PC-9 (cell line): ENCODE measurements at regions not wholly inside any gene's neighbourhood (a gene's known extent, or its start where the extent isn't known, plus 50 kb on each side); places are given as distances from the start of the nearest gene placed in this dataset.

Experiments used
- EZH2 ChIP-seq: fragments of 200-600 bp; sonication (generic); IDR thresholded peaks from 2 replicates; pipeline ENCODE4 v1.8.0; 2017; ENCODE audit warnings: antibody characterized with exemption, low read depth
- TF ChIP-seq, protein P1 (sequence below): fragments of 200-600 bp; sonication (generic); conservative IDR thresholded peaks from 2 replicates; pipeline ENCODE4 v1.6.1; 2017; ENCODE audit warnings: mixed run types, antibody characterized with exemption, mild to moderate bottlenecking, moderate library complexity

DNA sequence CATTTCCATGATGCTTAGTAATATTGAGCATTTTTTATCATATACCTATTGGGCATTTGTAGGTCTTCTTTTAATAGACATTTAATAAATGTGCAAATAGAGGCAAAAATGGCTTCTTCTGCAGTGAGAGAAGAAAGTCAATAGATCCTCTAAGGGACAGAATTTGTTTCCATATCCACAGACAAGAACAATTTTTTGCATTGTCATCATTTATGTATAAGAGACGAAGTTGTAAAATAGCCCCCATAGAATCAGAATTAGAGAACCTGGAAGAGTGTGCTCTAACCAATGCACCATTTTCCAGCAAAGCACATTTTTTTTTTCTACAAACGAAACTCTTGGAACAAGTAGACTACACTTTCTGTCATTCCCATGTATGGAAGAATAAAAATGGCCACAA, 365.1 kb upstream of the PDE3A start:
- TF ChIP-seq, protein P1, sequence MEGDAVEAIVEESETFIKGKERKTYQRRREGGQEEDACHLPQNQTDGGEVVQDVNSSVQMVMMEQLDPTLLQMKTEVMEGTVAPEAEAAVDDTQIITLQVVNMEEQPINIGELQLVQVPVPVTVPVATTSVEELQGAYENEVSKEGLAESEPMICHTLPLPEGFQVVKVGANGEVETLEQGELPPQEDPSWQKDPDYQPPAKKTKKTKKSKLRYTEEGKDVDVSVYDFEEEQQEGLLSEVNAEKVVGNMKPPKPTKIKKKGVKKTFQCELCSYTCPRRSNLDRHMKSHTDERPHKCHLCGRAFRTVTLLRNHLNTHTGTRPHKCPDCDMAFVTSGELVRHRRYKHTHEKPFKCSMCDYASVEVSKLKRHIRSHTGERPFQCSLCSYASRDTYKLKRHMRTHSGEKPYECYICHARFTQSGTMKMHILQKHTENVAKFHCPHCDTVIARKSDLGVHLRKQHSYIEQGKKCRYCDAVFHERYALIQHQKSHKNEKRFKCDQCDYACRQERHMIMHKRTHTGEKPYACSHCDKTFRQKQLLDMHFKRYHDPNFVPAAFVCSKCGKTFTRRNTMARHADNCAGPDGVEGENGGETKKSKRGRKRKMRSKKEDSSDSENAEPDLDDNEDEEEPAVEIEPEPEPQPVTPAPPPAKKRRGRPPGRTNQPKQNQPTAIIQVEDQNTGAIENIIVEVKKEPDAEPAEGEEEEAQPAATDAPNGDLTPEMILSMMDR, result no peak
- TF ChIP-seq EZH2, result no peak
